ENCODE measurements at regions not wholly inside any gene's neighbourhood (a gene's known extent, or its start where the extent isn't known, plus 50 kb on each side); places are given as distances from the start of the nearest gene placed in this dataset.

- Histone ChIP-seq H3K4me3 (ENCODE audit: low read depth, low read length) (no peak overlapping the region), H3K27ac (ENCODE audit: low read depth, low read length) (no peak overlapping the region), H3K27me3 (ENCODE audit: control insufficient read depth, insufficient read depth, low read length) (no peaks in the 10 kb centered on the region), H3K9me3 (ENCODE audit: control insufficient read depth, insufficient read depth, low read length) (peaks cover 3% of the 10 kb centered on the region; the same call in 1 of the 2 replicates)
- DNase-seq (ENCODE audit: low read depth, low spot score), result no peak
- TF ChIP-seq, protein P1, sequence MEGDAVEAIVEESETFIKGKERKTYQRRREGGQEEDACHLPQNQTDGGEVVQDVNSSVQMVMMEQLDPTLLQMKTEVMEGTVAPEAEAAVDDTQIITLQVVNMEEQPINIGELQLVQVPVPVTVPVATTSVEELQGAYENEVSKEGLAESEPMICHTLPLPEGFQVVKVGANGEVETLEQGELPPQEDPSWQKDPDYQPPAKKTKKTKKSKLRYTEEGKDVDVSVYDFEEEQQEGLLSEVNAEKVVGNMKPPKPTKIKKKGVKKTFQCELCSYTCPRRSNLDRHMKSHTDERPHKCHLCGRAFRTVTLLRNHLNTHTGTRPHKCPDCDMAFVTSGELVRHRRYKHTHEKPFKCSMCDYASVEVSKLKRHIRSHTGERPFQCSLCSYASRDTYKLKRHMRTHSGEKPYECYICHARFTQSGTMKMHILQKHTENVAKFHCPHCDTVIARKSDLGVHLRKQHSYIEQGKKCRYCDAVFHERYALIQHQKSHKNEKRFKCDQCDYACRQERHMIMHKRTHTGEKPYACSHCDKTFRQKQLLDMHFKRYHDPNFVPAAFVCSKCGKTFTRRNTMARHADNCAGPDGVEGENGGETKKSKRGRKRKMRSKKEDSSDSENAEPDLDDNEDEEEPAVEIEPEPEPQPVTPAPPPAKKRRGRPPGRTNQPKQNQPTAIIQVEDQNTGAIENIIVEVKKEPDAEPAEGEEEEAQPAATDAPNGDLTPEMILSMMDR (IDR thresholded peaks at IDR 0.05; ENCODE audit: low read depth, low read length), result no peak
- CTCF ChIA-PET, result no interaction called here
- POLR2A ChIA-PET, result no interaction called here
Observed at GRCh38 chr9:102875687-102876086, 119.4 kb upstream of the CYLC2 start.

DNA sequence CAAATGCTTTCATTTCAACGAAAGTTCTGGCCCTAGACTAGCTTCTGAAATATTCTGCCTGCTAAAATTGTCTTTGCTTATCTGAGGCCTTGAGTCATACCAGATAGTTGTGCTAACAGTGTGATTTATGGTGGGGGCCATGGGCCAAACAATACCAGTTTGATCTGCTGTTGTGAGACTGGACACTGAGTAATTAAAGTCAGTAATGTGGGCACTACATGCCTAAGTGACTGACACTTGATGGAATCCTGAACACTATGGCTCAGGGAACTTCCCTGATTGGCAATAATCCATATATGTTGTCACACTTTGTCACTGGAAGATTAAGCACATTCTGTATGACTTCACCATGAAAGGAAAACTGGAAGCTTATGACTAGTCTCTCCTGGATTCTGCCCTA, 127.6 kb upstream of the CYLC2 start:
- no peaks in the 10 kb centered on the region for H3K27me3 ChIP-seq (ENCODE audit: control insufficient read depth, insufficient read depth, low read length)
- no peak overlapping the region for H3K27ac ChIP-seq (ENCODE audit: low read depth, low read length)
- no peak overlapping the region for H3K4me3 ChIP-seq (ENCODE audit: low read depth, low read length)
- DNase-seq (ENCODE audit: low read depth, low spot score), result no peak
- TF ChIP-seq, protein P1 (IDR thresholded peaks at IDR 0.05; ENCODE audit: low read depth, low read length), result no peak
- ChIA-PET POLR2A (no interaction called here), CTCF (no interaction called here)
- no peaks in the 10 kb centered on the region; the same call in 1 of the 2 replicates for H3K9me3 ChIP-seq (ENCODE audit: control insufficient read depth, insufficient read depth, low read length)

DNA sequence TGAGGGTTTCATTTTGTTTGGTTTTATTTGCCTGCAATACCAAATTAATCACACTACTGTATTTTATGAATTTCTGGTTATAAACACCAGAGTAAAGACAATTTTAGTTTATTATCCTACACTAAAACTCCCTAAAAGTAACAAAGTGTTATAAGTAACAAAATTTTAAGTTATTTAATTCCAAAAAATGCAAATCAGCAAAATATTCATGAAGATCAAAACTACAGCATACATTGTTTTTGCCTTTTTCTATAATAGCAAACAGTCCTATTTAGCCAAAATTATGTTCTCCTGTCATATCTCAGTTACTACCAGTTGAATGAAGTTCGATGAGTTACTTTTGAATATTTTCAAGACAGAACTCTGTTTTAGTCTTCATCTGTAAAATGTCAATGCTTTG, 132.7 kb upstream of the CYLC2 start:
- no peak for DNase-seq (ENCODE audit: low read depth, low spot score)
- TF ChIP-seq, protein P1 (IDR thresholded peaks at IDR 0.05; ENCODE audit: low read depth, low read length), result no peak
- no peaks in the 10 kb centered on the region for H3K27me3 ChIP-seq (ENCODE audit: control insufficient read depth, insufficient read depth, low read length)
- ChIA-PET POLR2A (no interaction called here), CTCF (no interaction called here)
- no peak overlapping the region for H3K27ac ChIP-seq (ENCODE audit: low read depth, low read length)
- H3K4me3 ChIP-seq (ENCODE audit: low read depth, low read length), result no peak overlapping the region
- H3K9me3 ChIP-seq (ENCODE audit: control insufficient read depth, insufficient read depth, low read length), result no peaks in the 10 kb centered on the region

DNA sequence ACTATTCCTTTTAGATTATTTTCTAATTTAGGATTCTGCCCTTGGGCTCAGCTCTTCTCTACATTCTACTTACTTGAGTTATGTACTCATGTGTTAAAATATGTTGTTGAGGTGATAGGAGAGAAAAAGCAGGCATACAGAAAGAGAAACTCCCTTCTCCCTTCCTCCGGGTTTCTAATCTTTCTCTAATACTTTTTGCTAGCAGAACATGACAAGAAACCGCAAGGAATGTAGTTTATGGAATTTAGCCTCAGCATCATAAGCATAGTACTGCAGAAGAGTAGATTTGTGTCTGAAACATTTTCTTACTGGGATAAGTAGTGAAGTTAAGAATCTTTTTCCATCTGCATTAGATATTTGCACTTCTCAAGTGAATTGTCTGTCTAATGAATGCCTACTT, 139.5 kb upstream of the CYLC2 start:
- no peaks in the 10 kb centered on the region for H3K9me3 ChIP-seq (ENCODE audit: control insufficient read depth, insufficient read depth, low read length)
- POLR2A ChIA-PET, result no interaction called here
- H3K27ac ChIP-seq (ENCODE audit: low read depth, low read length), result no peak overlapping the region
- H3K27me3 ChIP-seq (ENCODE audit: control insufficient read depth, insufficient read depth, low read length), result no peaks in the 10 kb centered on the region
- no peak overlapping the region for H3K4me3 ChIP-seq (ENCODE audit: low read depth, low read length)
- TF ChIP-seq, protein P1 (IDR thresholded peaks at IDR 0.05; ENCODE audit: low read depth, low read length), result no peak
- CTCF ChIA-PET, result no interaction called here
- no peak for DNase-seq (ENCODE audit: low read depth, low spot score)

GRCh38 chr9:102845827-102846371, 149.2 kb upstream of the CYLC2 start:
- ChIA-PET CTCF (no interaction called here), POLR2A (no interaction called here)
- Histone ChIP-seq H3K4me3 (ENCODE audit: low read depth, low read length) (no peak overlapping the region), H3K27me3 (ENCODE audit: control insufficient read depth, insufficient read depth, low read length) (no peaks in the 10 kb centered on the region), H3K27ac (ENCODE audit: low read depth, low read length) (no peak overlapping the region), H3K9me3 (ENCODE audit: control insufficient read depth, insufficient read depth, low read length) (no peaks in the 10 kb centered on the region)
- DNase-seq (ENCODE audit: low read depth, low spot score), result no peak
- TF ChIP-seq, protein P1 (IDR thresholded peaks at IDR 0.05; ENCODE audit: low read depth, low read length), result no peak

All from AG04450 (cell line).